GM19023 (cell line): ENCODE measurements at regions not wholly inside any gene's neighbourhood (a gene's known extent, or its start where the extent isn't known, plus 50 kb on each side); places are given as distances from the start of the nearest gene placed in this dataset.

Experiments used
- ATAC-seq: cut with Tn5 transposase; IDR thresholded peaks from one replicate; pipeline ENCODE4 v1.9.1; 2021; ENCODE audit warnings: mild to moderate bottlenecking, moderate library complexity; ENCODE audit not compliant: unreplicated experiment

GRCh38 chr13:67643516-67644055 is 413.4 kb upstream of the PCDH9 start:
- ATAC-seq, result no peak

DNA sequence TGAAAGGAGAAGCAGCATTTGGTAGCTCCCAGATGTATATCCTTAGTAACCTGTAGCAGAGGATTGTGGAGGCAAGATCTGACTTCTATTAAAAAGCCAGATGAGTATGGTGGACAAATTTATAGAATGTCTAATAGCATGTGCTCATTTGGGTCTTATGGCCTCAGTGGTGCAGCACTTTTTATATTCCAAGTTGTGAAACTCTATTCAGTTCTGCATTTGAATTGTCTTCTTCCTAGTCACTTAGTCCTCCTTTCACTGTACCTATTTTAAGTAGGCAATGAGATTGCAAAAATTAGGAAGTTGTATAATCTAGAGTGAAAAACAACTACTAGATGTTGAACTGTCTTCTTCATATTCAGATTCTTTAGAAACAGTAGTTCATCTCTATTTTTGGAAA is 412.5 kb upstream of the PCDH9 start:
- no peak for ATAC-seq

DNA sequence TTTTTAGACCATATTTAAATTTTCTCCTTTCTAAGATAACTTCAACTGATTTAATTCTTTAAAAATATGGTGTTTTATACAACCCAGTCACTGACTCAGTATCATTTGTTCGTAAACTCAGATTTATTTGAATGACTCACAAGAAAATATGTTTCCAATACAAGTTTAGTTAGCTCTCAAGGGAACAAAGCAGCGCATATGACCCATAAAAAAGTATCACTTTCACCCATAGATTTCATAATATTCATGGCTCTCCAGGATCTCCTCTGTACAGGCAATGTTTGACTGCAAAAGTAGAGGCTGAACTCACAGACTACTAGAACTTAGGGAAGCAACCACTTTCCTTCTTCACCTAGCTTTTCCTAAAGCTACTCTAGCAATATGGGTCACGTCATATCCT is 405.6 kb upstream of the PCDH9 start:
- ATAC-seq, result no peak

DNA sequence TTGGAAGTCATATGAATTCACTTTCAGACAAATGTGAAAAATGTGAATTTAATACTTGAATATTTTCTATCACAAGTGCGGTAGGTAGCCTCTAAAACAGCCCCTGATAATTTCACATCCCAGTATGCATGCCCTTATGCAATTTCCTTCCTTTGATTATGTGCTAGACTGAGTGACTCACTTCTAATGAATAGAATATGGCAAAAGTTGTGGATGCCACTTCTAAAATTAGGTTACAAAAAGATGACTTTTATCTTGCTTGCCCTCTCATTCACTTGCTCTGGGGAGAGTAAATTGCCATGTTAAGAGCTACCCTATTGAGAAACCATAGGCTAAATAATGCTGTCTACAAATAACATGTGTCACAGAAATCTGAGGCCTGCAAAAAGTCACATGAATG is 402.5 kb upstream of the PCDH9 start:
- no peak for ATAC-seq

DNA sequence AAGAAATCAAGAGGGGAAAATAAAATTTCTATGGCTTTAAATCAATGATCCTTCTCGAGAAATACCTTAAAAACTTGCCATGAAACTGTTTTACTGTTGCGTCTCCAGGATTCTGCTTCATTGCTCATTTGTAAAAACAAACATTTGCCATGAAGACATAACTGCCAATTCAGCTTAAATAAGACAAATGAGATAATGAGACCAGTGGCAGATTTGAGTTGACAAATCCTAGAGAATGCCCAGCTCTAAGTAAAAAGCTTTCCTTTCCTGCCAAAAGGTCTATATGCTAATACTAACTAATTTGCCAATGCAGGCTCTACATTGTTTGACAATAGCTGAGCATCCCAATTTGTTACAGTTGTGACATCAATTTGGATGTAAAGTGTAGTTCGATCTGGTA is 400.5 kb upstream of the PCDH9 start:
- ATAC-seq, result no peak

GRCh38 chr13:67623630-67624029 is 393.5 kb upstream of the PCDH9 start:
- no peak for ATAC-seq

DNA sequence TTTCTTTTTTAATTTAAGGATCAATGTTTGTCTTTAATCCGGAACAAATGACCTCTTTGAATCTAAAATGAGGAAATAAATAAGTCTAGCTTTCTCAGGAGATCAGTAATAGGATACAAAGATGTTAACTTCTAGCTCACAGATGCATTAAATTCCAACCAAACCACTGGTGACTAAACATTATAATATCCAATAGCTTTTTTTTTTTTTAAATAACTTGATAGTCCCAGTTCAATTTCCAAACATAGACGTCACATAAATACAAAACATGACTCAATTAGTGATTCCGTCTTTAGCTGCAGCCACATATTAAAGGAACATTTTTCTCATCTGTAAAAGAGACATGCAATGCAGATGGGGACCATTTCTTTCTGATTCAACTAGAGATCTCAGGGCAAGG is 390.5 kb upstream of the PCDH9 start:
- no peak for ATAC-seq

DNA sequence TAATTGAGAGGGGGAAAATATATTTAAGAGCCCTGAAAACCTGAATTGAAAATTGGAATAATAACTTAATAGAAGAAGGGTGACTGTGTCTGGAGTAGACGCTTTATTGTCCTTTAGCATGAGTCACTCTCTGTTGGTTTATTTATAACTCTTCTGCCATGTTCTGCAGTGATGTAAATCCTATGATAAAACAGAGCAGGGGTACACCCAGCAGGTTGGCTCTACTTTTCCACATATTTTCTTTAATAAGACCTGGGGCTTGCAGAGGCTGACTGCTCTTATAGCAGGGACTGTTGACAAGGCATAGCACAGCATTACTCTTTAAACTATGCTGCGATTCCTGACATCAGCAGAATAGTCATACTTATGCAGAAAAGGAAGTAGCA is 389.9 kb upstream of the PCDH9 start:
- ATAC-seq, result no peak

DNA sequence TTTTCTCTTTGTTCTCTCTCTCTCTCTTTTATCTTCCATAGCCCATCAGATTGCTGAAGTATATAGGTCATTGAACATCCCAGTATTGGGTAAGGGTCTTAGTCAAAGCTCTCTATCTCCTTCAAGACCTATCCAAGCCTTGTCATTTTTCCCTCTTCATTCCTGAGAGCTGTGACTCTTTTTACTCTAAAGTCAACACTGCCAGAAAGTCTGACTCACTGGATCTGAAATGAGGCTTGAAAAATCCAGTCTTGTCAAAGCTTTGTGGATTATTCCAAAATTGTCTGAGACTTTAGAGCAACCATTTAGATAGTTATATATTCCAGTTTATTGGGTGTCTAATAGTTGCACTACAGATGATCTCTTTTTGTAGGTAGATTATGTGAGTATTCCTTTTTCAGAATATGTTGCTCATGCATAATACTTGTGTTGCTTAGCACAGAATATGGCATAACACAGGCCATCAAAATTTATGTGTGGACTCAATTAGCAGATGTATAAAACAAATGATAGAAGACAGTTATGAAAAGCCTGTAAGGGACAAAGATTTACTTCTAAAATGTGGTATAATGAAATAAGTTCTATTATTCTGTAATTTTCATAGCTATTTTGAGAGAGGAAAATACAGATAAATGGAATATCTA is 389.3 kb upstream of the PCDH9 start:
- no peak for ATAC-seq

DNA sequence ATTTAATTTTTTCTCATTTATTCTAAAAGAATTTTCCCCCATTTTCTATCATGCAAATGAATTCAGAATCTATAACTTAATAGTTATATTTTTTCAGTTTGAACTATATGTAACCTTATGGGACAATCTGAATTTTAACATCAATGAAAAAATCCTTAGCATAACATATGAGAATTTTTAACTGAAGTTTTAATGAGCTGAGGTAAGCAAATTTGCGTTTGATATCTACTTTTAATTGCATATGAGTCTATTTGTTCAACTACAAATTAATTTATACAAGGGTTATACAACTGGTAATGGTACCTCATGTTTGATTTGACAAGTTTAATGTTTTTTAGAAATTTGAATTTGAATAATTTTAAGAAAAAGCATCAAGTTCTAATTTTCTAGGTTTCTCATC is 384.4 kb upstream of the PCDH9 start:
- ATAC-seq, result no peak

DNA sequence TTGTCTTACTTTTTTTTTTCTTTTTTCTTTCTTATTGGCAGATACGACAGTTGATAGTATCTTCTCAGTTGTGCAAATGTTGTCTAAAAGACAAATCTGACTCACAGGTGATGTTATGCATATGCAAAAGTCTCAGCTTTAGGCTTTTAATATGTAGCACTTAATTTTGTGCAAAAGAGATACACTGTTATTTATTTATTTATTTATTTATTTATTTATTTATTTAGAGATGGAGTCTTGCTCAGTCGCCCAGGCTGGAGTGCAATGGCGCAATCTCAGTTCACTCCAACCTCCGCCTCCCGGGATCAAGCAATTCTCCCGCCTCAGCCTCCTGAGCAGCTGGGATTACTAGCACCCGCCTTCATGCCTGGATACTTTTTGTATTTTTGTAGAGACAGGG is 383.9 kb upstream of the PCDH9 start:
- no peak for ATAC-seq

DNA sequence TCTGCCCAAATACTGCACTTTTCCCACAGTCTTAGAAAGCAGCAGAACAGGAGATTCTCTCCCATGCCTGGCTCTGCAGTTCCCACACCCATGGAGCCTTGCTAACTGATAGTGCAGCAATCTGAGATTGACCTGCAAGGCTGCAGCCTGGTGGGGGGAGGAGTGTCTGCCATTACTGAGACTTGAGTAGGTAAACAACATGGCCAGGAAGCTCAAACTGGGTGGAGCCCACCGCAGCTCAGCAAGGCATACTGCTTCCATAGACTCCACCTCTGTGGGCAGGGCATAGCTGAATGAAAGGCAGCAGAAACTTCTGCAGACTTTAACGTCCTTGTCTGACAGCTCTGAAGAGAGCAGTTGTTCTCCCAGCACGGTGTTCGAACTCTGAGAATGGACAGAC is 358.5 kb upstream of the PCDH9 start:
- ATAC-seq, result no peak

DNA sequence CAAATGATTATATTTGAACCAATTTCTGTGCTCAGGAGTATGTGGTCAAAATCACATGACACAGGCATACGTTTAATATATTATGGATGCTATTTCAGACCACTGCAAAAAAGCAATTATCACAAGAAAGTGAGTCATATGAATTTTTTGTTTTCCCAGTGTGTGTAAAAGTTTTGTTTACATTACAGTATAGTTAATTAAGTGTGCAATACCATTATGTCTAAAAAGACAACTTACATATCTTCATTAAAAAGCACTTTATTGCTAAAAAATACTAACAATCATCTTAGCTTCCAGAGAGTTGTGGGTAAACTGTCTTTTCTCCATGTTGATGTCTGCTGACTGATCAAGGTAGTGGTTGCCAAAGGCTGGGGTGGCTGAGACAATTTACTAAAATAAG is 347.2 kb upstream of the PCDH9 start:
- no peak for ATAC-seq

DNA sequence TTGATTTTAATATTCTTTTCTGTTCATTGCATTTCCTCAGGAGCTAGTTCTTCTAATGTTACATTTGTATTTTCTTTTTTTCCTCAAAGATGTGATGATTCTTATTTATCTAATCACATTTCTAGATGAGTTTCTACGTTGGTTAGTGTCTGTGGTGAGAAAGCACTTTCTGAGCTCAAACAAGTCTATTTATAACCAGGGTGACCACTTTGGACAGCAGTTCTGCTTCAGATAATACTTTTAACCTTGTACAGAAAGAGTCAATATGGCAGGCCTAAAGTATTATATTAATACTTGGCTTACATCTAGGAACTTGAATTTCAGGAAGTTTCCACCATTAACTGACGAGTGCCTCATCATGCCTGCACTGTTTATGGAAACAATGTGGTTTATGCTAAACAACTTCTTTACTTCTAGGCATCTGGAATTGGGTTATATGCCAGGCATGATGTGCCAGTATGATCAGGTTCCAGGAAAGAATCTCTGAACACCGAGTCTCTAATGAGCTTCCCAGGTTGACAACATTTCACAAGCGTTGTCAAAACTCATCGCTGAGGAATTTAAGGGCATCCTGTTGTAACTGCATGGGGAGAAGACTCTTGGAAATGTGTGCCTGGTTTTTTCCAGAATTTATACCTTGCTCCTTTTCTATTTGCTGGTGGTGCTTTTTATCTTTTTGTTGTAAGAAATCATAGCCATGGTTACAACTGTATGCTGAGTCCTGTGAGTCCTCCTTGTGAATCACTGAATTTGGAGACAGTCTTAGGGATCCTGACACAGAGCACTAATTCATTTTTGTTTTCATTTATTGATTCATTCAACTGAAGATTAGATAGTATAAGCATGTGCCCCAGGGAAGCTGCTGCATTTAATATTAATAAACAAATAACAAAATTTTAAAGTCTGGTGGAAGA is 344.4 kb upstream of the PCDH9 start:
- ATAC-seq, result no peak

DNA sequence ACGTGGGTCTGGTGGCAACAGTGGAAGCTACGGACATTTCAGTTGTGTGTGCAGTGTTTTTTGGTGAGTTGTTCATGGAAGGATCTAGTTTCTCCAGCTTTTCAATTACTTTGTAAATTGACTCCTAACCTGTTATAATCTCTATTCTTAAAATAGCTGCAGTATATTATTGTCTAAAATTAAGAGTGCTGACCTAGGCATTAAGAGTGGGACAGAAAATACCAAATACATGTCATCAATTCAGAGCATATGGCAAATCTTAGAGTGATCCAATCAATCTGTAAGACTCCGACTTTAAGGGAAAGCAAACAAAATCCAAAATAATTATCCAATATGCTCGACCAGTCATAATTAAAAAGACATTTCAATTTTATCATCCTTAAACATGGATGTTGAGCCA is 338.1 kb upstream of the PCDH9 start:
- no peak for ATAC-seq

DNA sequence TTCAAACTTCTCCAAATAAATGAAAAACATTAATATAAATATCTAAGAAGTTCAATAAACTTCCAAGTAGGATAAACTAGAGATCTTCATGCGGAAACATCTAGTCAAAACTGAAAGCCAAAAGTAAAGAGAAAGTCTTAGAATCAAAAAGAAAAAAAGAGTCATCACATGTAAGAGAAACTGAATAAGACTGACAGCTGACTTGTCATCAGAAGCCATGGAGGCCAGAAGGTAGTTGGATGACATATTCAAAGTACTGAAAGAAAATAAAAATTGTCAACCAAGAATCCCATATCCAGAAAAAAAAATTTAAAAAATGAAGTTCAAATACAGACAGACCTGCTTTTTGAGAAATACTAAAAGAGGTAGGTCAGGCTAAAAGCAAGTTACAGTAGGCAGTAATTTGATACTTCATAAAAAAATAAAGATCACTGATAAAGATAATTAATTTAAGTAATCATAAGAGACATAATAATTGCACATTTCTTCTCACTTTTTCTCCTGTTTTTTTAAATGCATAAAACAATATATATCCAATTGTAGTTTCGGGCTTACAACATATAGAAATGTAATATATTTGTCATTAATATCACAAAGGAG is 327.6 kb upstream of the PCDH9 start:
- ATAC-seq, result no peak

DNA sequence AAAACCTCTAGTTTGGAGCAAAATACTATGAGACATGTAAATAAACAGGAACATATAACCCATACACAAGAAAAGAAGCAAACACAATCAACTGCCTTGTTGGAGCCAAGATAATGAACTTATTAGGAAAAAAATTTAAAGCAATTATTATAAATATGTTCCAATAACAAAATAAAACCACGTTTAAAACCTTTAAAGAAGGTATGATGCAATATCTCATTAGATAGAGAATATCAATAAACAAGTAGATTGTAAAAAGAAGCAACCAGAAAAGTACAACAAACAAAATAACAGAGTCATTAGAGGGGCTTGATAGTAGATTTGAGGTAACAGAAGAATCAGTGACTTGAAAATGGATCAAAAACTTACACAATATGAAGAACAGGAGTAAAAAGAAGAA is 327.0 kb upstream of the PCDH9 start:
- ATAC-seq, result no peak

- ATAC-seq, result no peak
These were observed 324.8 kb upstream of the PCDH9 start for GRCh38 chr13:67554746-67555452.

DNA sequence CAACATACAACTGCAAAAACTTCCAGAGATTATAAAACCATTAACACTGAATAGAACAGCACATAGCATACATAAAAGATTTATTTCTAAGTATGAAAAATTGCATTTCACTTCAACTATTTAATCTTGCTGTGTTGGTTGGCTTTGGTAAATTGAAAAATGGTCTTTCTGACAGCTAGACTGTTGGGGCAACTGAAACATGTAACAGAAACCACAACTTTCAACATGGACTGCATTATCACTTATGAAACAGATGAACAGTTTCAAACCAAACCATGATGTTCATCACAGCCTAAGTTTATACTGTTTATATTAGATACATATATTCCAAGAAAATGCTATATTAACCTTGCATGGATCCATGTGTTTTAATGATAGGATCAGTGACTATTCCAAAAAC is 324.1 kb upstream of the PCDH9 start:
- ATAC-seq, result no peak

DNA sequence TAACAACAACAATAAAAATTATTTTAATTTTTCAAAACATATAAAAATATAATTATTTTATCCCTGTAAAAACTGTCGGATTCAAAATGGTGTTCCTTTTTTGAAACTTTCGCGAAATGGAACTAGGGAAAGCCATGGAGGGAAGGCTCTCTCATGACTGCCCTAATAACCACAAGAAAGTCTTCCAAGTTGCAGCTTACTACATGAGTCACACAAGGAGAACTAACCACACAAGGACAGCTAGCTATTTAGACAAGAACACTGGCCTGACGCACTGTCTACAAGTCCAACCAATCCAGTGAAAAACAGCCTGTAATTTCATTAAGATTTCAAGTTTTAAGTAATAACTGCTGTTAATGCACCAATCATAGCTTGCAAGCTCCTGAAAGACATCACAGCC is 319.2 kb upstream of the PCDH9 start:
- ATAC-seq, result no peak

DNA sequence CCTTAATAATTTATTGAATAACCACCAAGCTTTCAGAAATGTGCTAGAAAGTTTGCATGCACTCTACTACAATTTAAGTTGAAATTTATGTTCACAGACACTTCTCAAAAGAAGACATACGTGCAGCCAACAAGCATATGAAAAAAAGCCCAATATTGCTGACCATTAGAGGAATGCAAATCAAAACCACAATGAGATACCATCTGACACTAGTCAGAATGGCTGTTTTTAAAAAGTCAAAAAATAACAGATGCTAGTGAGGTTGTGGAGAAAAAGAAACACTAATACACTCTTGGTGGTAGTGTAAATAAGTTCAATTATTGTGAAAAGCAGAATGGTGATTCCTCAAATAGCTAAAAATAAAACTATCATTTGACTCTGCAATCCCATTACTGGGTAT is 308.8 kb upstream of the PCDH9 start:
- no peak for ATAC-seq
